K562 (cell line): ENCODE measurements at regions not wholly inside any gene's neighbourhood (a gene's known extent, or its start where the extent isn't known, plus 50 kb on each side); places are given as distances from the start of the nearest gene placed in this dataset.

Experiments used
- ATAC-seq: fragments of 200-7000 bp; cut with Tn5 transposase; 3 replicates; pipeline ENCODE4 v1.9.1; 2020; ENCODE audit warnings: moderate library complexity
- BruUV-seq: library from RNA; stranded (reverse); fragments of 400-500 nt; replicated peaks from 2 replicates; lab custom pipeline; 2021; lab: Mats Ljungman, UMichigan
- CTCF ChIA-PET: fragments of 300-600 bp; formaldehyde crosslinking; extraction: SDS; loops from one replicate; lab custom pipeline; 2021; ENCODE audit warnings: low intra/inter-chr PET ratio; lab: Yijun Ruan, JAX
- POLR2A ChIA-PET: fragments of 300-600, 350-650 bp; sonication (Branson Sonifier 250); formaldehyde crosslinking; extraction: SDS; loops from one replicate; lab custom pipeline; 2021; ENCODE audit warnings: antibody characterized with exemption, inconsistent platforms; lab: Yijun Ruan, JAX
- DNase-seq, 4 experiments: peaks; one replicate each; pipeline versions ENCODE4 v3.0.0 to v3.0.0-alpha.2; 2011 to 2018; ENCODE audit warnings: low spot score in 3 of 4, mixed read lengths in 3 of 4; ENCODE audit errors: extremely low read depth in 1 of 4
- FAIRE-seq: peaks from 2 replicates; lab custom pipeline; 2011; peaks lifted over from hg19 to GRCh38; lab: Jason Lieb, UNC
- H2AFZ ChIP-seq: 2 replicates; pipeline ENCODE4 v1.6.0; 2011; ENCODE audit warnings: low read depth, low read length, control low read depth, inconsistent platforms
- H3K27ac ChIP-seq: fragments of 200-600 bp; 3 replicates; pipeline ENCODE4 v1.8.0; 2011; ENCODE audit warnings: low read depth, mild to moderate bottlenecking, control low read depth, inconsistent platforms, low read length, moderate library complexity, mixed read lengths; ENCODE audit errors: extremely low read depth
- H3K27me3 ChIP-seq, 2 experiments: fragments of 300-600 bp in 1 of 2; 2 replicates in 1 of 2; 3 replicates in 1 of 2; pipeline versions ENCODE4 v1.6.0 to v1.8.0; 2011; ENCODE audit warnings: inconsistent platforms in 2 of 2, low read length in 2 of 2, mild to moderate bottlenecking in 1 of 2, mixed read lengths in 1 of 2, moderate library complexity in 1 of 2; ENCODE audit not compliant: control insufficient read depth in 2 of 2, insufficient read depth in 2 of 2
- H3K36me3 ChIP-seq: fragments of 300-600 bp; 3 replicates; pipeline ENCODE4 v1.8.0; 2011; ENCODE audit warnings: mild to moderate bottlenecking, low read length, inconsistent platforms; ENCODE audit not compliant: control insufficient read depth, insufficient read depth
- H3K4me1 ChIP-seq, 2 experiments: fragments of 200-600 bp in 1 of 2; replicated peaks in 1 of 2; 2 replicates in 1 of 2; 3 replicates in 1 of 2; pipeline versions ENCODE4 v1.5.1 to v1.8.0; 2011; ENCODE audit warnings: inconsistent platforms in 2 of 2, low read length in 2 of 2, mild to moderate bottlenecking in 1 of 2, mixed read lengths in 1 of 2, moderate library complexity in 1 of 2; ENCODE audit not compliant: control insufficient read depth in 2 of 2, insufficient read depth in 2 of 2
- H3K4me2 ChIP-seq: 2 replicates; pipeline ENCODE4 v1.6.1; 2011; ENCODE audit warnings: low read length, control low read depth, inconsistent platforms, mixed read lengths; ENCODE audit not compliant: insufficient read depth
- H3K4me3 ChIP-seq: fragments of 200-600 bp; sonication (generic), shearing (Covaris generic); 2 replicates; pipeline ENCODE4 v1.5.1; 2016; ENCODE audit warnings: control low read depth, inconsistent platforms
- H3K79me2 ChIP-seq: fragments of 200-600 bp; 3 replicates; pipeline ENCODE4 v1.8.0; 2011; ENCODE audit warnings: low read length, inconsistent platforms; ENCODE audit not compliant: control insufficient read depth, insufficient read depth
- H3K9ac ChIP-seq, 2 experiments: 2 replicates each; pipeline versions ENCODE4 v1.6.0 to v1.6.1; 2011; ENCODE audit warnings: low read depth in 2 of 2, low read length in 2 of 2, control low read depth in 1 of 2, inconsistent platforms in 1 of 2, mild to moderate bottlenecking in 1 of 2, mixed read lengths in 1 of 2; ENCODE audit not compliant: insufficient read depth in 1 of 2
- H3K9me1 ChIP-seq: one replicate; pipeline ENCODE4 v1.6.0; 2011; ENCODE audit warnings: inconsistent platforms, mild to moderate bottlenecking, low read length, moderate library complexity; ENCODE audit not compliant: control insufficient read depth, insufficient read depth
- H3K9me3 ChIP-seq: replicated peaks from 2 replicates; pipeline ENCODE4 v1.5.1; 2011; ENCODE audit warnings: low read depth, low read length, inconsistent platforms; ENCODE audit not compliant: control insufficient read depth, insufficient read depth
- H4K20me1 ChIP-seq: replicated peaks from 2 replicates; pipeline ENCODE4 v1.6.1; 2011; ENCODE audit warnings: low read length, inconsistent platforms, mixed read lengths; ENCODE audit not compliant: control insufficient read depth, insufficient read depth
- CBFB ChIP-seq: sonication (generic); formaldehyde crosslinking; IDR thresholded peaks from 2 replicates; pipeline ENCODE4 v1.4.0; 2020; ENCODE audit warnings: mild to moderate bottlenecking, missing genetic modification reagents
- DIDO1 ChIP-seq: fragments of 450-650 bp; IDR thresholded peaks from 2 replicates; pipeline ENCODE4 v1.6.1; 2016; ENCODE audit warnings: low read depth, missing biosample characterization, missing genetic modification characterization
- FOXO4 ChIP-seq: fragments of 450-650 bp; formaldehyde crosslinking; IDR thresholded peaks from 2 replicates; pipeline ENCODE4 v1.4.0; 2020; ENCODE audit warnings: mild to moderate bottlenecking, moderate library complexity
- GABPB1 ChIP-seq: sonication (generic); formaldehyde crosslinking; IDR thresholded peaks from 2 replicates; pipeline ENCODE4 v1.8.0; 2022; ENCODE audit warnings: mild to moderate bottlenecking, missing genetic modification reagents
- HCFC1 ChIP-seq: IDR thresholded peaks from 2 replicates; pipeline ENCODE4 v1.6.1; 2012; ENCODE audit warnings: low read depth, low read length, improper control_type of control experiment
- HEY1 ChIP-seq: fragments of 250-450 bp; sonication (Bioruptor Pico); IDR thresholded peaks from 2 replicates; pipeline ENCODE4 v1.5.0; 2020; ENCODE audit warnings: mild to moderate bottlenecking, moderate library complexity, borderline replicate concordance
- JUND ChIP-seq, 2 experiments: IDR thresholded peaks; 2 replicates in 1 of 2; 3 replicates in 1 of 2; pipeline ENCODE4 v1.6.1; 2011; ENCODE audit warnings: borderline replicate concordance in 2 of 2, low read depth in 2 of 2, low read length in 2 of 2, improper control_type of control experiment in 1 of 2, missing biosample characterization in 1 of 2, missing genetic modification characterization in 1 of 2, missing genetic modification reagents in 1 of 2
- KDM5B ChIP-seq: fragments of 200-600 bp; sonication (generic); IDR thresholded peaks from 2 replicates; pipeline ENCODE4 v1.6.1; 2012; ENCODE audit warnings: low read depth, mild to moderate bottlenecking, moderate library complexity, low read length, control low read depth, inconsistent platforms; ENCODE audit not compliant: insufficient replicate concordance
- MAFG ChIP-seq: fragments of 450-650 bp; conservative IDR thresholded peaks from 2 replicates; pipeline ENCODE4 v1.6.1; 2016; ENCODE audit warnings: missing genetic modification characterization, missing compliant biosample characterization
- NFIX ChIP-seq: fragments of 250-450 bp; sonication (Bioruptor Pico); IDR thresholded peaks from 2 replicates; pipeline ENCODE4 v1.4.0; 2020; ENCODE audit warnings: low read depth, mild to moderate bottlenecking, moderate library complexity
- PCBP2 ChIP-seq: fragments of 200-400 bp; formaldehyde crosslinking; IDR thresholded peaks from 2 replicates; pipeline ENCODE4 v1.6.1; 2018; ENCODE audit warnings: low read length, low read depth, mild to moderate bottlenecking, moderate library complexity; ENCODE audit not compliant: poor library complexity, severe bottlenecking
- PYGO2 ChIP-seq: fragments of 450-650 bp; IDR thresholded peaks from 2 replicates; pipeline ENCODE4 v1.6.1; 2016; ENCODE audit warnings: mild to moderate bottlenecking, missing genetic modification characterization, moderate library complexity, missing compliant biosample characterization
- TAF7 ChIP-seq: fragments of 450-650 bp; IDR thresholded peaks from 2 replicates; pipeline ENCODE4 v1.6.1; 2016; ENCODE audit warnings: missing genetic modification characterization, missing compliant biosample characterization
- TSHZ1 ChIP-seq: fragments of 250-450 bp; sonication (Bioruptor Pico); IDR thresholded peaks from 2 replicates; pipeline ENCODE4 v1.4.0; 2020; ENCODE audit warnings: mild to moderate bottlenecking, moderate library complexity
- USF1 ChIP-seq: sonication (generic); formaldehyde crosslinking; IDR thresholded peaks from 2 replicates; pipeline ENCODE4 v1.9.0; 2022; ENCODE audit warnings: mild to moderate bottlenecking, missing genetic modification reagents
- ZNF583 ChIP-seq: fragments of 250-450 bp; sonication (Bioruptor Pico); IDR thresholded peaks from 2 replicates; pipeline ENCODE4 v1.4.0; 2020
- ZNF584 ChIP-seq: fragments of 200-800 bp; sonication (Bioruptor generic); IDR thresholded peaks from 2 replicates; pipeline ENCODE4 v1.6.1; 2016; ENCODE audit warnings: low read depth, mild to moderate bottlenecking, missing genetic modification characterization, missing compliant biosample characterization
- WGBS: fragments of 100-300 bp; shearing (Covaris generic); methylation state at CpG from one replicate; pipeline ENCODE4 v1.1.6; 2016; ENCODE audit warnings: low coverage, mixed read lengths; ENCODE audit not compliant: insufficient coverage; ENCODE audit errors: missing lambda C conversion rate; 5-methylcytosine and 5-hydroxymethylcytosine counted together
- in situ Hi-C: fragments of 300-500 bp; cut with MboI; formaldehyde crosslinking; loops from 4 replicates; pipeline ENCODE4 v1.15.0; 2018; ENCODE audit warnings: inconsistent platforms, mixed read lengths
- intact Hi-C: fragments of 100-400 bp; cut with micrococcal nuclease; formaldehyde crosslinking; loops from 2 replicates; pipeline ENCODE4 v1.14.2; 2022

GRCh38 chr5:54927097-54927746 is 58.2 kb downstream of the ESM1 start:
- Histone ChIP-seq H3K79me2 (no peaks in the 10 kb centered on the region), H3K27ac (no peak overlapping the region), H4K20me1 (no peaks in the 10 kb centered on the region), H2AFZ (no peak overlapping the region), H3K9me1 (no peaks in the 10 kb centered on the region), H3K9ac (no peak overlapping the region), H3K36me3 (no peaks in the 10 kb centered on the region), H3K4me2 (no peak overlapping the region), H3K27me3 (no peaks in the 10 kb centered on the region; a peak in 1 of 5 replicates), H3K4me3 (no peak overlapping the region), H3K4me1 (no peaks in the 10 kb centered on the region), H3K9me3 (no peaks in the 10 kb centered on the region)
- CTCF ChIA-PET = no interaction called here
- intact Hi-C loops (no loop called here), in situ Hi-C loops (no loop called here)
- no peak for DNase-seq
- POLR2A ChIA-PET = no interaction called here
- no peak for FAIRE-seq
- ATAC-seq = no peak
- BruUV-seq = no TSS peak
- WGBS = 2% methylated on average over 4 of the region's 4 CpGs
- TF ChIP-seq KDM5B = no peak
- no peak for TF ChIP-seq ZNF583 (CRISPR knock-in tag)
- TF ChIP-seq MAFG (tag) = no peak
- TF ChIP-seq USF1 (CRISPR knock-in tag) = no peak
- TF ChIP-seq ZNF584 (CRISPR knock-in tag) = no peak
- no peak for TF ChIP-seq HCFC1
- no peak for TF ChIP-seq JUND (IDR thresholded peaks at IDR 0.05; ENCODE audit: borderline replicate concordance, low read depth, low read length)
- TF ChIP-seq JUND (tag; IDR thresholded peaks at IDR 0.05; ENCODE audit: borderline replicate concordance, low read depth, low read length) = no peak
- TF ChIP-seq TSHZ1 (CRISPR knock-in tag) = no peak
- TF ChIP-seq PCBP2 = no peak
- no peak for TF ChIP-seq GABPB1 (CRISPR knock-in tag)
- no peak for TF ChIP-seq TAF7 (tag)
- no peak for TF ChIP-seq PYGO2 (tag)
- no peak for TF ChIP-seq FOXO4 (CRISPR knock-in tag)
- TF ChIP-seq HEY1 (CRISPR knock-in tag) = no peak
- TF ChIP-seq DIDO1 (tag) = no peak
- no peak for TF ChIP-seq CBFB (CRISPR knock-in tag)
- no peak for TF ChIP-seq NFIX (CRISPR knock-in tag)
